ENCODE measurements at regions not wholly inside any gene's neighbourhood (a gene's known extent, or its start where the extent isn't known, plus 50 kb on each side); places are given as distances from the start of the nearest gene placed in this dataset.

GRCh38 chr2:224146356-224147160 is 107.5 kb upstream of the SERPINE2 start:
- TF ChIP-seq CTCF (IDR thresholded peaks at IDR 0.05) (no peak), POLR2A (IDR thresholded peaks at IDR 0.05) (no peak)
